ENCODE measurements at regions not wholly inside any gene's neighbourhood (a gene's known extent, or its start where the extent isn't known, plus 50 kb on each side); places are given as distances from the start of the nearest gene placed in this dataset.

GRCh38 chr16:65229191-65229662 lies 107.4 kb upstream of the CDH11 start:
- TF ChIP-seq CTCF (IDR thresholded peaks at IDR 0.05) (no peak), POLR2A (IDR thresholded peaks at IDR 0.05) (no peak)
- Histone ChIP-seq H3K4me1 (no peaks in the 10 kb centered on the region), H3K36me3 (no peaks in the 10 kb centered on the region), H3K27ac (no peak overlapping the region), H3K27me3 (no peaks in the 10 kb centered on the region), H3K9me3 (no peaks in the 10 kb centered on the region), H3K4me3 (no peak overlapping the region)
- DNase-seq: no peak
- intact Hi-C loops (cut with DNase I; ENCODE audit: low total_unique reads): no loop called here

GRCh38 chr16:65227150-65227835 lies 105.4 kb upstream of the CDH11 start:
- no peak for TF ChIP-seq POLR2A (IDR thresholded peaks at IDR 0.05)
- no peak for TF ChIP-seq CTCF (IDR thresholded peaks at IDR 0.05)
- intact Hi-C loops (cut with DNase I; ENCODE audit: low total_unique reads): no loop called here
- no peak overlapping the region for H3K4me3 ChIP-seq
- no peaks in the 10 kb centered on the region for H3K4me1 ChIP-seq
- no peaks in the 10 kb centered on the region for H3K36me3 ChIP-seq
- DNase-seq: no peak
- no peaks in the 10 kb centered on the region for H3K9me3 ChIP-seq
- H3K27me3 ChIP-seq: no peaks in the 10 kb centered on the region
- no peak overlapping the region for H3K27ac ChIP-seq

- Histone ChIP-seq H3K9me3 (no peaks in the 10 kb centered on the region), H3K27me3 (no peaks in the 10 kb centered on the region), H3K27ac (no peak overlapping the region), H3K4me1 (no peaks in the 10 kb centered on the region), H3K36me3 (no peaks in the 10 kb centered on the region), H3K4me3 (no peak overlapping the region)
- no peak for DNase-seq
- TF ChIP-seq CTCF (IDR thresholded peaks at IDR 0.05) (no peak), POLR2A (IDR thresholded peaks at IDR 0.05) (no peak)
- intact Hi-C loops (cut with DNase I; ENCODE audit: low total_unique reads): no loop called here
Observed at GRCh38 chr16:65226077-65226476, 104.2 kb upstream of the CDH11 start.

- no peaks in the 10 kb centered on the region for H3K27me3 ChIP-seq
- H3K27ac ChIP-seq: no peak overlapping the region
- DNase-seq: no peak
- no peaks in the 10 kb centered on the region for H3K4me1 ChIP-seq
- H3K9me3 ChIP-seq: no peaks in the 10 kb centered on the region
- intact Hi-C loops (cut with DNase I; ENCODE audit: low total_unique reads): no loop called here
- H3K4me3 ChIP-seq: no peak overlapping the region
- TF ChIP-seq CTCF (IDR thresholded peaks at IDR 0.05) (no peak), POLR2A (IDR thresholded peaks at IDR 0.05) (no peak)
- no peaks in the 10 kb centered on the region for H3K36me3 ChIP-seq
Observed at GRCh38 chr16:65225488-65225887, 103.6 kb upstream of the CDH11 start.

- H3K27me3 ChIP-seq: no peaks in the 10 kb centered on the region
- no peak overlapping the region for H3K4me3 ChIP-seq
- H3K27ac ChIP-seq: no peak overlapping the region
- no peak for DNase-seq
- TF ChIP-seq CTCF (IDR thresholded peaks at IDR 0.05): no peak
- TF ChIP-seq POLR2A (IDR thresholded peaks at IDR 0.05): no peak
- no peaks in the 10 kb centered on the region for H3K36me3 ChIP-seq
- no peaks in the 10 kb centered on the region for H3K9me3 ChIP-seq
- intact Hi-C loops (cut with DNase I; ENCODE audit: low total_unique reads): no loop called here
- H3K4me1 ChIP-seq: no peaks in the 10 kb centered on the region
Observed at GRCh38 chr16:65224994-65225393, 103.1 kb upstream of the CDH11 start.

Measured in uterus (tissue), 3 donors.